ENCODE measurements at regions not wholly inside any gene's neighbourhood (a gene's known extent, or its start where the extent isn't known, plus 50 kb on each side); places are given as distances from the start of the nearest gene placed in this dataset.

DNA sequence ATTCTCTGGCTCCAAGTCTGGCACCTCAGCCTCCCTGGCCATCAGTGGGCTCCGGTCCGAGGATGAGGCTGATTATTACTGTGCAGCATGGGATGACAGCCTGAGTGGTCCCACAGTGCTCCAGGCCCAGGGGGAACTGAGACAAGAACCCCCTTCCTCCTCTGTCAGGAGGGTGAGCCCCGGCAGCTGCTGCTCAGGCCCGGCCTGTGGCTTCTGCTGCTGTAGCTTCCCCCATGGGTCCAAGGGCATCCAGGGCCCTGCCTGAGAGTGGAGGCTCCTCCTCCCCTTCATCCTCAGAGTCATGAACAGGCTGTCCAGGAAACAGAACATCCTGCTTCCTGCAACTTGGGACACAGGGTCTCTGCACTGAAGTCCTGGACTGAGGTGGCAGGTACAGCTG, 113.6 kb downstream of the VPREB1 start:
- DNase-seq (ENCODE audit: low spot score): no peak
- no peak overlapping the region for H2AFZ ChIP-seq (replicated peaks)
- H3K36me3 ChIP-seq: no peaks in the 10 kb centered on the region
- Mint-ChIP-seq H3K36me3 (no peaks in the 10 kb centered on the region), H3K27me3 (ENCODE audit: insufficient read depth, low read depth) (peaks cover 5% of the 10 kb centered on the region), H3K9me3 (no peaks in the 10 kb centered on the region), H3K27ac (no peak overlapping the region), H3K4me3 (no peak overlapping the region), H3K4me1 (peaks cover 9% of the 10 kb centered on the region)
- H3K4me3 ChIP-seq: no peak overlapping the region
- H3K4me2 ChIP-seq: no peak overlapping the region
- H3K9ac ChIP-seq: no peak overlapping the region
- no peaks in the 10 kb centered on the region for H3K9me3 ChIP-seq (ENCODE audit: low read depth)
- no peaks in the 10 kb centered on the region for H3K4me1 ChIP-seq
- peaks cover 97% of the 10 kb centered on the region for H3K27me3 ChIP-seq
- no peak overlapping the region for H3K27ac ChIP-seq
- TF ChIP-seq, protein P1, sequence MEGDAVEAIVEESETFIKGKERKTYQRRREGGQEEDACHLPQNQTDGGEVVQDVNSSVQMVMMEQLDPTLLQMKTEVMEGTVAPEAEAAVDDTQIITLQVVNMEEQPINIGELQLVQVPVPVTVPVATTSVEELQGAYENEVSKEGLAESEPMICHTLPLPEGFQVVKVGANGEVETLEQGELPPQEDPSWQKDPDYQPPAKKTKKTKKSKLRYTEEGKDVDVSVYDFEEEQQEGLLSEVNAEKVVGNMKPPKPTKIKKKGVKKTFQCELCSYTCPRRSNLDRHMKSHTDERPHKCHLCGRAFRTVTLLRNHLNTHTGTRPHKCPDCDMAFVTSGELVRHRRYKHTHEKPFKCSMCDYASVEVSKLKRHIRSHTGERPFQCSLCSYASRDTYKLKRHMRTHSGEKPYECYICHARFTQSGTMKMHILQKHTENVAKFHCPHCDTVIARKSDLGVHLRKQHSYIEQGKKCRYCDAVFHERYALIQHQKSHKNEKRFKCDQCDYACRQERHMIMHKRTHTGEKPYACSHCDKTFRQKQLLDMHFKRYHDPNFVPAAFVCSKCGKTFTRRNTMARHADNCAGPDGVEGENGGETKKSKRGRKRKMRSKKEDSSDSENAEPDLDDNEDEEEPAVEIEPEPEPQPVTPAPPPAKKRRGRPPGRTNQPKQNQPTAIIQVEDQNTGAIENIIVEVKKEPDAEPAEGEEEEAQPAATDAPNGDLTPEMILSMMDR (IDR thresholded peaks at IDR 0.05): no peak
- TF ChIP-seq EZH2 (IDR thresholded peaks at IDR 0.05) (no peak), EZH2phosphoT487 (IDR thresholded peaks at IDR 0.05) (no peak)
- H3K79me2 ChIP-seq (ENCODE audit: low read depth): no peaks in the 10 kb centered on the region
- H4K20me1 ChIP-seq (ENCODE audit: low read depth): no peaks in the 10 kb centered on the region
- H3F3A ChIP-seq (ENCODE audit: low read depth): no peaks in the 10 kb centered on the region

DNA sequence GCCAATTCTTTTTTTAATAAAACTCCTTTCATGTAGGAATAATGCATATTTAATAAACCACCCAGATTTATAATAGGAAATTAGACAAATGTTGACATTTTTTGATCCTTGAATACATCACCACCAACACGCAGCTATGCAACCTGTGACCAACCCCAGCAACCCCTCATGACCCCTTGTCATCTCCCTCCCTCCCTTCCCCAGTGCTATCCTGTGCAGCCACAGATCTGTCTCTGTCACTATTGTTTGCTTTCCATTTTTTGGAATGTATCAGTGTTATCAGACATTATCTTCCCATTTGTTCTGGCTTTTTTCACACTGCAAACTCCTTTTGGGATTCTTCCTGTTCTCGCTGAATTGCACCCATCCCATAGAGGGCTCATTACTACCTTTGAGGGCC, 114.1 kb downstream of the VPREB1 start:
- peaks cover 98% of the 10 kb centered on the region for H3K27me3 ChIP-seq
- H3K4me2 ChIP-seq: no peak overlapping the region
- no peaks in the 10 kb centered on the region for H4K20me1 ChIP-seq (ENCODE audit: low read depth)
- Mint-ChIP-seq H3K4me3 (no peak overlapping the region), H3K36me3 (no peaks in the 10 kb centered on the region), H3K9me3 (peaks cover under 1% of the 10 kb centered on the region), H3K4me1 (peaks cover 9% of the 10 kb centered on the region), H3K27ac (no peak overlapping the region), H3K27me3 (ENCODE audit: insufficient read depth, low read depth) (peaks cover 2% of the 10 kb centered on the region)
- H3K79me2 ChIP-seq (ENCODE audit: low read depth): no peaks in the 10 kb centered on the region
- no peak overlapping the region for H2AFZ ChIP-seq (replicated peaks)
- no peaks in the 10 kb centered on the region for H3K4me1 ChIP-seq
- no peaks in the 10 kb centered on the region for H3K36me3 ChIP-seq
- TF ChIP-seq EZH2phosphoT487 (IDR thresholded peaks at IDR 0.05): no peak
- TF ChIP-seq, protein P1 (IDR thresholded peaks at IDR 0.05): no peak
- TF ChIP-seq EZH2 (IDR thresholded peaks at IDR 0.05): no peak
- no peaks in the 10 kb centered on the region for H3K9me3 ChIP-seq (ENCODE audit: low read depth)
- no peak for DNase-seq (ENCODE audit: low spot score)
- no peak overlapping the region for H3K4me3 ChIP-seq
- H3K9ac ChIP-seq: no peak overlapping the region
- H3K27ac ChIP-seq: no peak overlapping the region
- H3F3A ChIP-seq (ENCODE audit: low read depth): no peaks in the 10 kb centered on the region

DNA sequence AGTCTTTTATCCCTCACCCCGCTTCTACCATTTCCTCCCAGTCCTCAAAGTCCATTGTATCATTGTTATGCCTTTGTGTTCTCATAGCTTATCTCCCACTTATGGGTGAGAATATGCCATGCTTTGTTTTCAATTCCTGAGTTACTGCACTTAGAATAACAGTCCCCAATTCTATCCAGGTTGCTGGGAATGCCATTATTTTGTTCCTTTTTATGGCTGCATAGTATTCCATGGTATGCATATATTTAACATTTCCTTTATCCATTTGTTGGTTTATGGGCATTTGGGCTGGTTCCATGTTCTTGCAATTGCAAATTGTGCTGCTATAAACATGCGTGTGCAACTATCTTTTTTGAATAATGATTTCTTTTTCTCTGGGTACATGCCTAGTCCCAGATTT, 114.9 kb downstream of the VPREB1 start:
- Histone ChIP-seq H3K9ac (no peak overlapping the region), H3K27ac (no peak overlapping the region), H3K9me3 (ENCODE audit: low read depth) (no peaks in the 10 kb centered on the region), H4K20me1 (ENCODE audit: low read depth) (no peaks in the 10 kb centered on the region), H3K27me3 (peaks cover 98% of the 10 kb centered on the region), H3K36me3 (no peaks in the 10 kb centered on the region), H2AFZ (replicated peaks) (no peak overlapping the region), H3K4me2 (no peak overlapping the region), H3K4me1 (no peaks in the 10 kb centered on the region), H3F3A (ENCODE audit: low read depth) (no peaks in the 10 kb centered on the region), H3K4me3 (no peak overlapping the region), H3K79me2 (ENCODE audit: low read depth) (no peaks in the 10 kb centered on the region)
- no peak for DNase-seq (ENCODE audit: low spot score)
- peaks cover 3% of the 10 kb centered on the region for H3K9me3 Mint-ChIP-seq
- peaks cover 9% of the 10 kb centered on the region for H3K4me1 Mint-ChIP-seq
- H3K27me3 Mint-ChIP-seq (ENCODE audit: insufficient read depth, low read depth): peaks cover 2% of the 10 kb centered on the region
- no peak for TF ChIP-seq EZH2phosphoT487 (IDR thresholded peaks at IDR 0.05)
- TF ChIP-seq, protein P1 (IDR thresholded peaks at IDR 0.05): no peak
- TF ChIP-seq EZH2 (IDR thresholded peaks at IDR 0.05): no peak
- no peak overlapping the region for H3K27ac Mint-ChIP-seq
- no peak overlapping the region for H3K4me3 Mint-ChIP-seq
- no peaks in the 10 kb centered on the region for H3K36me3 Mint-ChIP-seq

Measured in neural progenitor cell (in vitro differentiated cells).